GM18909 (cell line): ENCODE measurements at regions not wholly inside any gene's neighbourhood (a gene's known extent, or its start where the extent isn't known, plus 50 kb on each side); places are given as distances from the start of the nearest gene placed in this dataset.
A peak's percentile ranks its signal among the peaks of the same experiment; 100 is the strongest.
"Not testable (repeated sequence)": the region's sequence is repeated elsewhere in the genome, so short reads cannot be mapped to it uniquely, and the experiment has no call there.

Experiments
- ATAC-seq: cut with Tn5 transposase; IDR thresholded peaks from one replicate; pipeline ENCODE4 v1.9.1; 2021; ENCODE audit warnings: mild to moderate bottlenecking; ENCODE audit not compliant: unreplicated experiment, poor library complexity

- no peak for ATAC-seq
These were observed 167.5 kb downstream of the SEPTIN7 start for GRCh38 chr7:35968140-35968940.

- no peak for ATAC-seq
These were observed 168.2 kb downstream of the SEPTIN7 start for GRCh38 chr7:35969066-35969465.

- no peak for ATAC-seq
These were observed 169.6 kb downstream of the SEPTIN7 start for GRCh38 chr7:35970458-35970857.

GRCh38 chr7:35971133-35971891 is 170.5 kb downstream of the SEPTIN7 start:
- no peak for ATAC-seq

GRCh38 chr7:35975851-35976454 is 175.1 kb downstream of the SEPTIN7 start:
- peak; percentile 72 for ATAC-seq

- not testable (repeated sequence) for ATAC-seq
These were observed 174.0 kb upstream of the EEPD1 start for GRCh38 chr7:35978816-35979640.

GRCh38 chr7:35982600-35982999 is 170.5 kb upstream of the EEPD1 start:
- ATAC-seq, result no peak

- no peak for ATAC-seq
These were observed 169.4 kb upstream of the EEPD1 start for GRCh38 chr7:35983626-35984025.

- peak; percentile 89 for ATAC-seq
These were observed 167.8 kb upstream of the EEPD1 start for GRCh38 chr7:35985126-35985754.

GRCh38 chr7:35987016-35987415 is 166.0 kb upstream of the EEPD1 start:
- no peak for ATAC-seq

- no peak for ATAC-seq
These were observed 164.9 kb upstream of the EEPD1 start for GRCh38 chr7:35988105-35988504.

- no peak for ATAC-seq
These were observed 164.2 kb upstream of the EEPD1 start for GRCh38 chr7:35988818-35989217.

- no peak for ATAC-seq
These were observed 161.4 kb upstream of the EEPD1 start for GRCh38 chr7:35991511-35992232.

- ATAC-seq, result no peak
These were observed 160.6 kb upstream of the EEPD1 start for GRCh38 chr7:35992436-35992835.

GRCh38 chr7:35993113-35993512 is 159.9 kb upstream of the EEPD1 start:
- no peak for ATAC-seq

GRCh38 chr7:35993676-35994606 is 159.1 kb upstream of the EEPD1 start:
- no peak for ATAC-seq

- ATAC-seq, result no peak
These were observed 157.7 kb upstream of the EEPD1 start for GRCh38 chr7:35995334-35995733.

- ATAC-seq, result no peak
These were observed 154.6 kb upstream of the EEPD1 start for GRCh38 chr7:35998481-35998880.
